K562 (cell line): ENCODE measurements at regions not wholly inside any gene's neighbourhood (a gene's known extent, or its start where the extent isn't known, plus 50 kb on each side); places are given as distances from the start of the nearest gene placed in this dataset.

Experiments used
- ATAC-seq: fragments of 200-7000 bp; cut with Tn5 transposase; 3 replicates; pipeline ENCODE4 v1.9.1; 2020; ENCODE audit warnings: moderate library complexity
- BruUV-seq: library from RNA; stranded (reverse); fragments of 400-500 nt; replicated peaks from 2 replicates; lab custom pipeline; 2021; lab: Mats Ljungman, UMichigan
- CTCF ChIA-PET: fragments of 300-600 bp; formaldehyde crosslinking; extraction: SDS; loops from one replicate; lab custom pipeline; 2021; ENCODE audit warnings: low intra/inter-chr PET ratio; lab: Yijun Ruan, JAX
- POLR2A ChIA-PET: fragments of 300-600, 350-650 bp; sonication (Branson Sonifier 250); formaldehyde crosslinking; extraction: SDS; loops from one replicate; lab custom pipeline; 2021; ENCODE audit warnings: antibody characterized with exemption, inconsistent platforms; lab: Yijun Ruan, JAX
- DNase-seq, 4 experiments: peaks; one replicate each; pipeline versions ENCODE4 v3.0.0 to v3.0.0-alpha.2; 2011 to 2018; ENCODE audit warnings: low spot score in 3 of 4, mixed read lengths in 3 of 4; ENCODE audit errors: extremely low read depth in 1 of 4
- FAIRE-seq: peaks from 2 replicates; lab custom pipeline; 2011; peaks lifted over from hg19 to GRCh38; lab: Jason Lieb, UNC
- H2AFZ ChIP-seq: 2 replicates; pipeline ENCODE4 v1.6.0; 2011; ENCODE audit warnings: low read depth, low read length, control low read depth, inconsistent platforms
- H3K27ac ChIP-seq: fragments of 200-600 bp; 3 replicates; pipeline ENCODE4 v1.8.0; 2011; ENCODE audit warnings: low read depth, mild to moderate bottlenecking, control low read depth, inconsistent platforms, low read length, moderate library complexity, mixed read lengths; ENCODE audit errors: extremely low read depth
- H3K27me3 ChIP-seq, 2 experiments: fragments of 300-600 bp in 1 of 2; 2 replicates in 1 of 2; 3 replicates in 1 of 2; pipeline versions ENCODE4 v1.6.0 to v1.8.0; 2011; ENCODE audit warnings: inconsistent platforms in 2 of 2, low read length in 2 of 2, mild to moderate bottlenecking in 1 of 2, mixed read lengths in 1 of 2, moderate library complexity in 1 of 2; ENCODE audit not compliant: control insufficient read depth in 2 of 2, insufficient read depth in 2 of 2
- H3K36me3 ChIP-seq: fragments of 300-600 bp; 3 replicates; pipeline ENCODE4 v1.8.0; 2011; ENCODE audit warnings: mild to moderate bottlenecking, low read length, inconsistent platforms; ENCODE audit not compliant: control insufficient read depth, insufficient read depth
- H3K4me1 ChIP-seq, 2 experiments: fragments of 200-600 bp in 1 of 2; replicated peaks in 1 of 2; 2 replicates in 1 of 2; 3 replicates in 1 of 2; pipeline versions ENCODE4 v1.5.1 to v1.8.0; 2011; ENCODE audit warnings: inconsistent platforms in 2 of 2, low read length in 2 of 2, mild to moderate bottlenecking in 1 of 2, mixed read lengths in 1 of 2, moderate library complexity in 1 of 2; ENCODE audit not compliant: control insufficient read depth in 2 of 2, insufficient read depth in 2 of 2
- H3K4me2 ChIP-seq: 2 replicates; pipeline ENCODE4 v1.6.1; 2011; ENCODE audit warnings: low read length, control low read depth, inconsistent platforms, mixed read lengths; ENCODE audit not compliant: insufficient read depth
- H3K4me3 ChIP-seq: fragments of 200-600 bp; sonication (generic), shearing (Covaris generic); 2 replicates; pipeline ENCODE4 v1.5.1; 2016; ENCODE audit warnings: control low read depth, inconsistent platforms
- H3K79me2 ChIP-seq: fragments of 200-600 bp; 3 replicates; pipeline ENCODE4 v1.8.0; 2011; ENCODE audit warnings: low read length, inconsistent platforms; ENCODE audit not compliant: control insufficient read depth, insufficient read depth
- H3K9ac ChIP-seq, 2 experiments: 2 replicates each; pipeline versions ENCODE4 v1.6.0 to v1.6.1; 2011; ENCODE audit warnings: low read depth in 2 of 2, low read length in 2 of 2, control low read depth in 1 of 2, inconsistent platforms in 1 of 2, mild to moderate bottlenecking in 1 of 2, mixed read lengths in 1 of 2; ENCODE audit not compliant: insufficient read depth in 1 of 2
- H3K9me1 ChIP-seq: one replicate; pipeline ENCODE4 v1.6.0; 2011; ENCODE audit warnings: inconsistent platforms, mild to moderate bottlenecking, low read length, moderate library complexity; ENCODE audit not compliant: control insufficient read depth, insufficient read depth
- H3K9me3 ChIP-seq: replicated peaks from 2 replicates; pipeline ENCODE4 v1.5.1; 2011; ENCODE audit warnings: low read depth, low read length, inconsistent platforms; ENCODE audit not compliant: control insufficient read depth, insufficient read depth
- H4K20me1 ChIP-seq: replicated peaks from 2 replicates; pipeline ENCODE4 v1.6.1; 2011; ENCODE audit warnings: low read length, inconsistent platforms, mixed read lengths; ENCODE audit not compliant: control insufficient read depth, insufficient read depth
- ADNP ChIP-seq: fragments of 200-800 bp; sonication (Bioruptor generic); IDR thresholded peaks from 2 replicates; pipeline ENCODE4 v1.6.1; 2016; ENCODE audit warnings: missing genetic modification characterization, missing compliant biosample characterization
- ARNT ChIP-seq, 2 experiments: fragments of 450-650 bp; IDR thresholded peaks; 2 replicates each; pipeline ENCODE4 v1.6.1; 2016; ENCODE audit warnings: mild to moderate bottlenecking in 1 of 2
- MIER1 ChIP-seq: fragments of 450-650 bp; IDR thresholded peaks from 2 replicates; pipeline ENCODE4 v1.6.1; 2016; ENCODE audit warnings: antibody characterized with exemption, mild to moderate bottlenecking, low read depth
- MYBL2 ChIP-seq, 2 experiments: fragments of 450-650 bp in 1 of 2; sonication (generic) in 1 of 2; formaldehyde crosslinking in 1 of 2; IDR thresholded peaks; 2 replicates each; pipeline versions ENCODE4 v1.6.1 to v1.8.1; 2017 to 2022; ENCODE audit warnings: borderline replicate concordance in 1 of 2, inconsistent platforms in 1 of 2, low read depth in 1 of 2, mild to moderate bottlenecking in 1 of 2, missing genetic modification reagents in 1 of 2, moderate library complexity in 1 of 2
- POLR2AphosphoS2 ChIP-seq: IDR thresholded peaks from 2 replicates; pipeline ENCODE4 v1.6.1; 2012; ENCODE audit warnings: low read length, improper control_type of control experiment
- RFX1 ChIP-seq: fragments of 450-650 bp; IDR thresholded peaks from 2 replicates; pipeline ENCODE4 v1.6.1; 2016; ENCODE audit warnings: mild to moderate bottlenecking, moderate library complexity
- ZHX1 ChIP-seq: fragments of 150-350 bp; conservative IDR thresholded peaks from 2 replicates; pipeline ENCODE4 v1.6.1; 2014; ENCODE audit warnings: low read length
- WGBS: fragments of 100-300 bp; shearing (Covaris generic); methylation state at CpG from one replicate; pipeline ENCODE4 v1.1.6; 2016; ENCODE audit warnings: low coverage, mixed read lengths; ENCODE audit not compliant: insufficient coverage; ENCODE audit errors: missing lambda C conversion rate; 5-methylcytosine and 5-hydroxymethylcytosine counted together
- in situ Hi-C: fragments of 300-500 bp; cut with MboI; formaldehyde crosslinking; loops from 4 replicates; pipeline ENCODE4 v1.15.0; 2018; ENCODE audit warnings: inconsistent platforms, mixed read lengths
- intact Hi-C: fragments of 100-400 bp; cut with micrococcal nuclease; formaldehyde crosslinking; loops from 2 replicates; pipeline ENCODE4 v1.14.2; 2022

GRCh38 chr10:118807512-118808305 lies 52.9 kb upstream of the CACUL1 start:
- no peak for TF ChIP-seq MYBL2 (IDR thresholded peaks at IDR 0.05; ENCODE audit: low read depth)
- TF ChIP-seq MYBL2 (CRISPR knock-in tag; IDR thresholded peaks at IDR 0.05; ENCODE audit: borderline replicate concordance): no peak
- TF ChIP-seq MIER1: no peak
- TF ChIP-seq POLR2AphosphoS2: no peak
- no peak for TF ChIP-seq ZHX1
- no peak for TF ChIP-seq ADNP (tag)
- TF ChIP-seq ARNT (IDR thresholded peaks at IDR 0.05): no peak
- TF ChIP-seq RFX1: no peak
- Histone ChIP-seq H3K9me3 (no peaks in the 10 kb centered on the region), H3K4me3 (no peak overlapping the region), H4K20me1 (no peaks in the 10 kb centered on the region), H3K36me3 (no peaks in the 10 kb centered on the region), H3K4me2 (no peak overlapping the region), H3K27ac (no peak overlapping the region), H3K27me3 (peaks cover 0 to 39% of the 10 kb centered on the region in 2 experiments; a peak in 3 of 5 replicates), H3K9me1 (no peaks in the 10 kb centered on the region), H3K79me2 (no peaks in the 10 kb centered on the region), H3K9ac (no peak overlapping the region; a peak in 1 of 4 replicates), H3K4me1 (no peaks in the 10 kb centered on the region; a peak in 1 of 5 replicates), H2AFZ (no peak overlapping the region)
- ATAC-seq: no peak
- intact Hi-C loops: no loop called here
- in situ Hi-C loops: loop anchor here (5.0 kb wide), 1 partner anchor 240 kb away; no protein-coding TSS in a partner anchor
- DNase-seq: no peak
- FAIRE-seq: no peak
- ChIA-PET POLR2A (no interaction called here), CTCF (no interaction called here)
- 12% methylated on average over 13 of the region's 13 CpGs for WGBS
- no TSS peak for BruUV-seq
